GM12874 (cell line): ENCODE measurements at regions not wholly inside any gene's neighbourhood (a gene's known extent, or its start where the extent isn't known, plus 50 kb on each side); places are given as distances from the start of the nearest gene placed in this dataset.

Source experiments
- CTCF ChIP-seq: IDR thresholded peaks from 2 replicates; pipeline ENCODE4 v1.5.1; 2011; ENCODE audit warnings: low read depth, mild to moderate bottlenecking, control low read depth, low read length, moderate library complexity; ENCODE audit not compliant: insufficient read depth

- TF ChIP-seq CTCF = peak; percentile 57; the same call in 1 of the 2 replicates
These were observed 66.4 kb upstream of the PDE10A start for GRCh38 chr6:165729307-165729936.

GRCh38 chr6:165728216-165728615 lies 65.2 kb upstream of the PDE10A start:
- TF ChIP-seq CTCF = no peak

- TF ChIP-seq CTCF = no peak
These were observed 63.9 kb upstream of the PDE10A start for GRCh38 chr6:165726965-165727381.

GRCh38 chr6:165726290-165726875 lies 63.3 kb upstream of the PDE10A start:
- no peak for TF ChIP-seq CTCF

- TF ChIP-seq CTCF = peak; percentile 44
These were observed 62.2 kb upstream of the PDE10A start for GRCh38 chr6:165725201-165725600.

GRCh38 chr6:165723326-165723725 lies 60.3 kb upstream of the PDE10A start:
- TF ChIP-seq CTCF = no peak

- TF ChIP-seq CTCF = no peak
These were observed 59.0 kb upstream of the PDE10A start for GRCh38 chr6:165722022-165722421.
